ENCODE measurements at regions not wholly inside any gene's neighbourhood (a gene's known extent, or its start where the extent isn't known, plus 50 kb on each side); places are given as distances from the start of the nearest gene placed in this dataset.

DNA sequence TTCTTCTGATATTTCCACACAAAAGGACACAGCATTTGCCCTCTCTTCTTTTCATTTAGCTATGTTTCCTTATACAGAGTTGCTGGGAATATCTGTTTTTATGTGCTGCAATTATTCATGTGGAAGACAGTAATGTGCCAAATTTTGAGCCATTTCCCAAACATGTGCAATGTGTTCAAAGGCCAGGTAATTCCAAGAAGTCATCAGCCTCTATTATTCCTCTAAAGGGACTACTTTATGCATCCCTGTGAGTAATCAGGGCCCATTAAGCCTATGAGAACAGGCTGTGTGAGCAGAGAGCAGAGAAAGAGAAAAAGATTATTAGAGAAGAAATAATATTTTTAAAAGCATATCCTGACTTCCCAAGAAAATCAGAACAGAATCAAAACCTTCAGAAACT, 107.6 kb upstream of the OSR1 start:
- DNase-seq (ENCODE audit: low read depth in 3 of 3, low spot score in 2 of 3), result no peak

DNA sequence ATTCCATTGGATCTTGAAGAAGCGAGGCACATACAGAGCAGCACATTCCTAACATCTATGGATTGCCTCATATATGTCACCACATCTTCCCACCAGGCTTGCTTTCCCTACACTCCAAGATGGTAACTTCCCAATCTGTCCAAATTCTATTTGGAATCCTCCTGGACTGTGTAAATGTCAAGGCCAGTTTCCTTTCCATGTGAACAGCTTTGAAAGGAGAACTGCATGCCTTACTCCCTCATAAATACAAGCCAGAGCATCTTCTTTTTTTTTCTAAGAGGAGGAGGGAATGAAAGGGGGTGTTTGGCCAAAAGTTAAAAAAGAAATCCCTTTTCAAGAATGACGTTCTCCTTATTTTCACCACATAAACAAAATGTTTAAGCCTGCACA, 103.8 kb upstream of the OSR1 start:
- DNase-seq (ENCODE audit: low read depth in 3 of 3, low spot score in 2 of 3), result no peak

DNA sequence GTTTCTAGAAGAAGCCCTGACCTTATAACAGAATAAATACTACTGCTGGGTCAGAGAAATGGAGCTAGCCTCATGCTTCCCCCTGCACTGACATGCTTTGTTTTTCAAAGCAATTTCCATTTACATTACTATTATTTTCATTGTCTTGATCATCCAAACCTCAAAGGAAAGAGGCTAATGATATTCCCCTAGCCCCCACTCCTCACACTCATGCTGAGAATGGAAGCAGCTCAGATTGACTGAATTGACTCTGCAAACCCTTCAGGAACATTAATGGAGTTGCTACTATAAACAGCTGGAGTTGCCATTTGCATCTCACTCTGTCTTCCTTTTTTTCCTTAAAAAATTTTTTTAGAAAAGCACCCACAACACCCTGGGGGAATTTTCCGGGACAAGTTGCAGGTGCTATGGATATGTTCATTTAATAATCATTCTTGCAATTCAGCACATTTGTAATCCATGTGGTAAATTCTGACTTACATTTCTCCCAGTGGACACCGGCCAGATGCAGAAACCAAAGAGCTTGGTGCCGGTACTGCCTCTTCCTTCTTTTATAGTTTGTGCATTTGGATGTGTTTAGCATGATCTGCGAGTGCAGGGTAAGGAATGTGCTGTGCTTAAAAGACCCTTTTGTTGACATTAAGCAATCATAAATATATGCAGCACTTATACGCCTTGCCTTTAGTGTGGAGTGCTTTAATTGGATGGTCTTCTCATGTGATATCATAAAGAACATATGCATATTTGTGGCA, 103.3 kb upstream of the OSR1 start:
- DNase-seq (ENCODE audit: low read depth in 3 of 3, low spot score in 2 of 3), result no peak

GRCh38 chr2:19460761-19461160, 102.3 kb upstream of the OSR1 start:
- DNase-seq (ENCODE audit: low read depth in 3 of 3, low spot score in 2 of 3), result no peak

- no peak for DNase-seq (ENCODE audit: low read depth in 3 of 3, low spot score in 2 of 3)
These were observed 100.1 kb upstream of the OSR1 start for GRCh38 chr2:19458427-19459003.

DNA sequence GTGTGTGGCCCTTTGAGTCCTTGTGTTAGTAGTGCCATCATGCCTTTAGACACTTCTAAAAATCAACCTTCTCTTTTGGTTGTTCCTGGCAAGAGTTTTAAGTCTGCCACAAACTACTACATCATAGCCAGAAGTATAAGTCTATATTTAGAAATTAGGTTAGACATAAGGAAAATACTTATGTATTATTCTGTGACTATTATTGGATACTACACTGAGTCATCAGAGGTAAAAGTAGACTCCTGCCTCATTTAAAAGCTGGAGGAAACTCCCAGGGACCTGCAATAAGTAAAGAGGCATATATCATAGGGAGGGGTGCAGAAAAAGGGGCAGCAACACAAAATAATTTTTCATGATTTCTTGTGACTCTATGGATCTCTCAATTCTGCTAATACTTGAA, 99.4 kb upstream of the OSR1 start:
- no peak for DNase-seq (ENCODE audit: low read depth in 3 of 3, low spot score in 2 of 3)

GRCh38 chr2:19456705-19457309, 98.4 kb upstream of the OSR1 start:
- DNase-seq (ENCODE audit: low read depth in 3 of 3, low spot score in 2 of 3), result no peak

DNA sequence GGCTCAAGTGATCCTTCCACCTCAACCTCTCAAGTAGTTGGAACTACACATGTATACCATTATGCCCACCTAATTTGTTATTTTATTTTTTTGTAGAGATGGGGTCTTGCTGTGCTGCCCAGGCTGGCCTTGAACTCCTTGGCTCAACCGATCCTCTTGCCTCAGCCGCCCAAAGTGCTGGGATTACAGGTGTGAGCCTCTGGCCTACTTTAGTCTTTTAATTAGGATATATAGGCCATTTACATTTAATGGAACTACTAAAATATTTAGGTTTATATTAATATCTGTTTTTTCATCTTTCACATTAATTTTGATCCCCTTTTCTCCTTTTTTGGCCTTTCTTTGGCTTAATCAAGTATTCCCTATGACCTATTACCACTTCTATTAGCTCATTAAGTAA, 95.7 kb upstream of the OSR1 start:
- DNase-seq (ENCODE audit: low read depth in 3 of 3, low spot score in 2 of 3), result no peak

- no peak for DNase-seq (ENCODE audit: low read depth in 3 of 3, low spot score in 2 of 3)
These were observed 84.3 kb upstream of the OSR1 start for GRCh38 chr2:19442731-19443130.

- DNase-seq (ENCODE audit: low read depth in 3 of 3, low spot score in 2 of 3), result no peak
These were observed 80.7 kb upstream of the OSR1 start for GRCh38 chr2:19439081-19439480.

DNA sequence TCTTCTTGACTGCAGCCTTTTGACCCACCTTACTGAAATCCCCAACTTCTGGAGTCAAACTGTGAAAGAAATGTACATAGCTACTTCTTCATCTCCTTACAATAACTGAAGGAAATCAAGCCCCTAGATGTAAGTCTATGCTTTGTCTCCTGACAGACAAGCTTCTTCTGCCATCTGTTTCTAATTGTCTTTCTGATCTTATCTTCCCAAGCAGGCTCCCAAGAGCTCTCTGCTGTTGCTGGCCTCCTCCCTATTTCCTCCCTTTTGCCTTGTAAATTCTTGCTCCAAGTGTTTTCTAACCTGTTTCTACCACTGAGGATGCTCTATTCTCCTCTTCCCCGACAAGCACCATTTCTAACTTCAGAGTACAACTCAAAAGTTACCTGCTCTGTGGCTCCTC, 77.4 kb upstream of the OSR1 start:
- DNase-seq (ENCODE audit: low read depth in 3 of 3, low spot score in 2 of 3), result no peak

DNA sequence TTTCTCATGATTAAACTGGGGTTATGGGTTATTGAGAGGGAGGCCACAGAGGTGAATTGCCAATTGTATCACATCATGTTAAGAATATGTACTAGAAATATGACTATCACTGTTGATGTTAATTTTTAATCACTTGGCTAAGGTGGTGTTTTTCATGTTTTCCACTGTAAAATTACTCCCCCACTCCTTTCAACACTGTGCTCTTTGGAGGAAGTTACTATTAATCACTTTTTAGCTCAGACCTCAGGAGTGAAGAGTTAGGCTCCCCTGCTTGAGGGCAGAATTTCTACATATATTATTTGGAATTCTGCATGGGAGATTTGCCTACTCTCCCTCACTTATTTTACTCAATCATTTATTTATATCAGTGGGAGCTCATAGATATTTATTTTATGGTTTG, 76.0 kb upstream of the OSR1 start:
- no peak for DNase-seq (ENCODE audit: low read depth in 3 of 3, low spot score in 2 of 3)

- no peak for DNase-seq (ENCODE audit: low read depth in 3 of 3, low spot score in 2 of 3)
These were observed 68.5 kb upstream of the OSR1 start for GRCh38 chr2:19426941-19427340.

GRCh38 chr2:19426144-19426543, 67.7 kb upstream of the OSR1 start:
- no peak for DNase-seq (ENCODE audit: low read depth in 3 of 3, low spot score in 2 of 3)

- no peak for DNase-seq (ENCODE audit: low read depth in 3 of 3, low spot score in 2 of 3)
These were observed 67.0 kb upstream of the OSR1 start for GRCh38 chr2:19425419-19425818.

DNA sequence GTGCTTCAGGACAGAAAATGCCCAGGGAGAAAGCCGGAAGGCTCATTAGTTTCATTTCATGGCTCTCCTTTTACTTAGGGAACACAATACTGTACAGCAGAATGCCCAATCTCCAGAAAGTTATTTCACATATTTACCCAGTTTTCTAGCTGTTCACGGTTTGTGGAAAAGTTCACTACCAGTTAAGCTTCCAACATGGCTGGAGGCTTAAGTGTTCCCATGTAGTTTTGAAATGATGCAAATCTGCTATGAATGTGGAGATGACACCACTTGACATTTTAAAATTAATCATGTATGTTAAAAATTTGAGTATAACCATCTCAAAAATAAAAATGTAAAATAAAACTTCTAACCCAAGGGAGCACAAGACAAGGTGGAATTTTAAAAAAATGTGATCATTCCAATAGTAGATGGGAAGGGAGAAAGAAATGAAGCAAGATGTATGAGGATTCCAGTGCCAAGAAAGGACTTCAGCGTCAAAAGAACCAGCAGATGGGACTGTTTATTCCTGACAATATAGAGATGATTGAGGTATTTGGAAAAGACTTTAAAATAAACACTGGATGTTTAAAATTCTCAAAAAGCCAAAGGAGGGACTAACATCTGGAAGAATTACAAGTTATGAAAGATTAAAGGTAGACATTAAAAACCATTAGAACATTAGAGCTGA, 60.9 kb upstream of the OSR1 start:
- DNase-seq (ENCODE audit: low read depth in 3 of 3, low spot score in 2 of 3), result no peak

GRCh38 chr2:19416784-19417684, 58.6 kb upstream of the OSR1 start:
- no peak for DNase-seq (ENCODE audit: low read depth in 3 of 3, low spot score in 2 of 3)

DNA sequence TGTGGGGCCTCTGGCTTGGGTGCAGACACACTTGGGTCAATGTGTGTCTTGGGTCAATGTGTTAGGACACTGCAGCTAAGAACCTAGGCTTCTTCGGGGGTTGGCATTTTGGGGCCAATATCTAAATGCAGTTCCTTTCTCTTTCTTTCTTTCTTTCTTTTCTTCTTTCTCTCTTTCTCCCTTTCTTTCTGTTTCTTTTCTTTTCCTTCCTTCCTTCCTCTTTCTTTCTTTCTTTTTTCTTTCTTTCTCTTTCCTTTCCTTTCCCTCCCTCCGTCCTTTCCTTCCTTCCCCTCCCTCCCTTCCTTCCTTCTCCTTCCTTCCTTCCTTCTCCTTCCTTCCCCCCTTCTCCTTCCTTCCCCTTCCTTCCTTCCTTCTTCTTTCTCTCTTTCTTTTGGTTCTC, 57.7 kb upstream of the OSR1 start:
- no peak for DNase-seq (ENCODE audit: low read depth in 3 of 3, low spot score in 2 of 3)

DNA sequence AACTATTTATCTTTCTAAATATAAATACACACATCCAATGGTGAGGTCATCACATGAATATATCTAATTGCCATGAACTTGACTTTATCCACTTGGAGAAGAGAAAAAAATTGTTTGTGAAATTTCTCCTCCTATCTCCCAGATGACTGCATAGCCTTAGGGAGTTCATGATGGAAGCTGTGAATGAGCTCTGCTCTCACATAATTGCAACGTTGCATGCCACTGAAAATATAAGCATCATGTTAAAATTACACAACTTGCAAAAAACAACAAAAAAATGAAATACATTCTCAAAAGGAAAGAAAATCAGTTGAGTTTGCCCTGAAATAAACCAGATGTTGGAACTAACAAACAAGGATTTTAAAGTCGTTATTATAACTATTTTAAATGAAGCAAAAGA, 50.6 kb upstream of the OSR1 start:
- no peak for DNase-seq (ENCODE audit: low read depth in 3 of 3, low spot score in 2 of 3)

GRCh38 chr2:19408592-19408991, 50.2 kb upstream of the OSR1 start:
- DNase-seq (ENCODE audit: low read depth in 3 of 3, low spot score in 2 of 3), result no peak

Measured in right renal cortex interstitium (tissue), 3 donors.